ENCODE measurements at regions not wholly inside any gene's neighbourhood (a gene's known extent, or its start where the extent isn't known, plus 50 kb on each side); places are given as distances from the start of the nearest gene placed in this dataset.

- no peaks in the 10 kb centered on the region for H3K36me3 ChIP-seq (replicated peaks in 1 of 2; ENCODE audit: control insufficient read depth in 1 of 2, insufficient read depth in 2 of 2, low read length in 2 of 2)
- WGBS (ENCODE audit: insufficient coverage), result 94% methylated on average over 7 of the region's 18 CpGs
- no peaks in the 10 kb centered on the region for H4K20me1 ChIP-seq (ENCODE audit: insufficient read depth, low read length)
- Mint-ChIP-seq H3K36me3 (no peaks in the 10 kb centered on the region), H3K4me3 (no peak overlapping the region), H3K27me3 (ENCODE audit: low read depth in 3 of 3) (peaks cover 0 to 2% (median 0%) of the 10 kb centered on the region in 3 donors), H3K9me3 (peaks cover 0 to 4% (median 2%) of the 10 kb centered on the region in 7 donors), H3K27ac (no peak overlapping the region), H3K4me1 (no peaks in the 10 kb centered on the region)
- DNase-seq, result no peak
- TF ChIP-seq CTCF (IDR thresholded peaks at IDR 0.05), result no peak
- no peak overlapping the region for H3K4me3 ChIP-seq (replicated peaks in 1 of 3; ENCODE audit: low read depth in 2 of 3, low read length in 3 of 3)
- intact Hi-C loops (cut with micrococcal nuclease), result no loop called here
- H3K27ac ChIP-seq (ENCODE audit: low read depth in 1 of 2, low read length in 2 of 2), result no peak overlapping the region
- no peak overlapping the region for H2AFZ ChIP-seq (ENCODE audit: insufficient read depth, low read depth, low read length, poor library complexity, severe bottlenecking)
- no peaks in the 10 kb centered on the region for H3K27me3 ChIP-seq (ENCODE audit: control insufficient read depth in 2 of 2, insufficient read depth in 2 of 2, low read length in 2 of 2)
- H3K4me2 ChIP-seq (replicated peaks; ENCODE audit: extremely low read depth, low read length, poor library complexity, severe bottlenecking), result no peak overlapping the region
- no peaks in the 10 kb centered on the region for H3K4me1 ChIP-seq (ENCODE audit: control insufficient read depth in 1 of 2, insufficient read depth in 2 of 2, low read length in 2 of 2)
- H3K9ac ChIP-seq (ENCODE audit: insufficient read depth, low read length, poor library complexity, severe bottlenecking), result no peak overlapping the region
- H3K9me3 ChIP-seq (replicated peaks in 1 of 2; ENCODE audit: control insufficient read depth in 1 of 2, insufficient read depth in 1 of 2, low read length in 2 of 2), result peaks cover 0 to 17% of the 10 kb centered on the region in 2 donors
- no peaks in the 10 kb centered on the region for H3K79me2 ChIP-seq (ENCODE audit: insufficient read depth, low read length)
Observed at GRCh38 chrX:121869876-121870477, 822.6 kb downstream of the GLUD2 start.

- Mint-ChIP-seq H3K27ac (no peak overlapping the region), H3K9me3 (peaks cover 0 to 4% (median 2%) of the 10 kb centered on the region in 7 donors), H3K27me3 (ENCODE audit: low read depth in 3 of 3) (no peaks in the 10 kb centered on the region), H3K4me1 (no peaks in the 10 kb centered on the region), H3K36me3 (no peaks in the 10 kb centered on the region), H3K4me3 (no peak overlapping the region)
- no peak overlapping the region for H3K4me2 ChIP-seq (replicated peaks; ENCODE audit: extremely low read depth, low read length, poor library complexity, severe bottlenecking)
- H3K27me3 ChIP-seq (ENCODE audit: control insufficient read depth in 2 of 2, insufficient read depth in 2 of 2, low read length in 2 of 2), result no peaks in the 10 kb centered on the region
- H3K4me3 ChIP-seq (replicated peaks in 1 of 3; ENCODE audit: low read depth in 2 of 3, low read length in 3 of 3), result no peak overlapping the region
- 96% methylated on average over 4 of the region's 12 CpGs for WGBS (ENCODE audit: insufficient coverage)
- H3K4me1 ChIP-seq (ENCODE audit: control insufficient read depth in 1 of 2, insufficient read depth in 2 of 2, low read length in 2 of 2), result no peaks in the 10 kb centered on the region
- TF ChIP-seq CTCF (IDR thresholded peaks at IDR 0.05), result no peak
- H4K20me1 ChIP-seq (ENCODE audit: insufficient read depth, low read length), result no peaks in the 10 kb centered on the region
- peaks cover 0 to 17% of the 10 kb centered on the region in 2 donors for H3K9me3 ChIP-seq (replicated peaks in 1 of 2; ENCODE audit: control insufficient read depth in 1 of 2, insufficient read depth in 1 of 2, low read length in 2 of 2)
- DNase-seq, result no peak
- intact Hi-C loops (cut with micrococcal nuclease), result no loop called here
- H3K9ac ChIP-seq (ENCODE audit: insufficient read depth, low read length, poor library complexity, severe bottlenecking), result no peak overlapping the region
- no peaks in the 10 kb centered on the region for H3K36me3 ChIP-seq (replicated peaks in 1 of 2; ENCODE audit: control insufficient read depth in 1 of 2, insufficient read depth in 2 of 2, low read length in 2 of 2)
- no peaks in the 10 kb centered on the region for H3K79me2 ChIP-seq (ENCODE audit: insufficient read depth, low read length)
- H2AFZ ChIP-seq (ENCODE audit: insufficient read depth, low read depth, low read length, poor library complexity, severe bottlenecking), result no peak overlapping the region
- H3K27ac ChIP-seq (ENCODE audit: low read depth in 1 of 2, low read length in 2 of 2), result no peak overlapping the region
Observed at GRCh38 chrX:121871122-121871521, 823.7 kb downstream of the GLUD2 start.

All from CD14-positive monocyte (primary cell).